ENCODE measurements at regions not wholly inside any gene's neighbourhood (a gene's known extent, or its start where the extent isn't known, plus 50 kb on each side); places are given as distances from the start of the nearest gene placed in this dataset.

DNA sequence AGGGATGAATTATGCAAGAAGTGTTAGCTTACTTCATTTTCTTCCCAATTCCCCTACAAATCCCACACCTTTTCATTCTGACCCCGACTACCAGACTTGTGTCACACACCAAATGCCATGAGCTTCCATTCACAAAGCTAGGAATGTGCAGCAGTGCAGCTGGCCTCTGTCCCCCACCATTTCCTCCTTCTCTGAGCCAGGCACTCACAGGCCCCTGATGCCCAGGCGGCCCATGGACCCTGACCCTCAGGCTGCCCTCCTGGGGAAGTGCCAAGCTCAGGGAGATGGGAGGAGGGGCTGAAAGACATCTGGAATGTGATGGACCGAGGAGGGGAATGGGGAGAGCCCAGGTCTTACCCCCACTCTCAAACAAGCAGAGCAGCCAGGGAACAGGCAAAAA is 67.0 kb upstream of the BCOR start:
- H3K9me3 Mint-ChIP-seq, result peaks cover 0 to 3% (median 0%) of the 10 kb centered on the region in 7 donors
- Histone ChIP-seq H3K4me3 (ENCODE audit: low read depth, low read length) (no peak overlapping the region), H3K4me1 (ENCODE audit: control insufficient read depth, insufficient read depth, low read length, poor library complexity, severe bottlenecking) (peaks cover 24% of the 10 kb centered on the region), H3K27ac (ENCODE audit: insufficient read depth, low read length, poor library complexity, severe bottlenecking) (no peak overlapping the region), H3K9me3 (ENCODE audit: control insufficient read depth in 2 of 2, low read length in 2 of 2) (no peaks in the 10 kb centered on the region), H3K27me3 (ENCODE audit: control insufficient read depth, insufficient read depth, low read length) (no peaks in the 10 kb centered on the region), H3K36me3 (ENCODE audit: control insufficient read depth, insufficient read depth, low read length) (no peaks in the 10 kb centered on the region)
- no peak overlapping the region for H3K27ac Mint-ChIP-seq
- peaks cover 0 to 38% (median 13%) of the 10 kb centered on the region in 4 donors for H3K4me1 Mint-ChIP-seq
- no peaks in the 10 kb centered on the region for H3K36me3 Mint-ChIP-seq
- H3K27me3 Mint-ChIP-seq, result peaks cover 5% of the 10 kb centered on the region
- DNase-seq (no peak), ATAC-seq (ENCODE audit: low read depth in 2 of 2) (no peak)
- H3K4me3 Mint-ChIP-seq, result peak overlapping the region in 1 of 4 donors; percentile 43

DNA sequence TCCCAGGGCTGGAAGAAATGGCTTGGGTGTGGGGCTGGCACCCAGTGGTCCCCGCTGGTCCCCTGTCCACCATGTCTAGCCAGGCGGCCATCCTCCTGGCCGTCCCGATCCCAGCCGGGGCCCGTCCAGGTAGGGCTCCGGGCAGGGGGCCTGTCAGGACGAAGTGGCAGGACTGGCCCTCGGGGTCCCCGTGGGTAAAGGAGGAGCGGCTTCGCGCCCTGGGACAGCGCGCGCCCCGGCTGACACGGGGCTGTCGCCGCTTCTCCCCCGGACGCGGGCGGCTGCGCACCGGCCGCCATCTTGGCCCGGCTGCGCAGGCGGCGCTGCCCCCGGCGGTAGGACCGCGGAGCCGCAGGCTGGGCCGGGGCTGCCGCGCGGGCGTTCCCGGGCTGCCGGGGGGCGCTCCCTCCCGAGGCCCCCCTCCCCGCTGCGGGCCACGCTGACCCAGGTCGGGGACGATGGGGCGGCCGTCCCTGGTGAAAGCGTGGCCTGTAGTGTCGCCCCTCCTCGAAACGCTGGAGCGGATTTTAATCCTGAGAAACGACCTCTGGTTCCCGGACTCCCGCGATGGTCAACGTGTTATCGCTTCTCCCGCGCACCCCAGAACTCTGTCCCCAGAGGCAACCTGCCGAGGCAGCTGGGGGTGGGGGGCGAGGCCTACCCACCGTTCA is 60.4 kb upstream of the BCOR start:
- Histone ChIP-seq H3K9me3 (ENCODE audit: control insufficient read depth in 2 of 2, low read length in 2 of 2) (no peaks in the 10 kb centered on the region), H3K4me3 (ENCODE audit: low read depth, low read length) (peak overlapping the region; percentile 35), H3K27me3 (ENCODE audit: control insufficient read depth, insufficient read depth, low read length) (no peaks in the 10 kb centered on the region), H3K27ac (ENCODE audit: insufficient read depth, low read length, poor library complexity, severe bottlenecking) (no peak overlapping the region), H3K36me3 (ENCODE audit: control insufficient read depth, insufficient read depth, low read length) (no peaks in the 10 kb centered on the region), H3K4me1 (ENCODE audit: control insufficient read depth, insufficient read depth, low read length, poor library complexity, severe bottlenecking) (peaks cover 17% of the 10 kb centered on the region)
- DNase-seq, result peak in 2 of 3 donors; percentile 42 to 50
- H3K27ac Mint-ChIP-seq, result peak overlapping the region in 2 of 3 donors; percentile 48 to 83
- ATAC-seq (ENCODE audit: low read depth in 2 of 2), result peak; percentile 62 to 65
- peak overlapping the region; percentile 82 to 89 (median 83) for H3K4me3 Mint-ChIP-seq
- H3K27me3 Mint-ChIP-seq, result peaks cover 5% of the 10 kb centered on the region
- no peaks in the 10 kb centered on the region for H3K36me3 Mint-ChIP-seq
- H3K9me3 Mint-ChIP-seq, result peaks cover 0 to 2% (median 0%) of the 10 kb centered on the region in 7 donors
- H3K4me1 Mint-ChIP-seq, result peaks cover 0 to 23% (median 6%) of the 10 kb centered on the region in 4 donors

DNA sequence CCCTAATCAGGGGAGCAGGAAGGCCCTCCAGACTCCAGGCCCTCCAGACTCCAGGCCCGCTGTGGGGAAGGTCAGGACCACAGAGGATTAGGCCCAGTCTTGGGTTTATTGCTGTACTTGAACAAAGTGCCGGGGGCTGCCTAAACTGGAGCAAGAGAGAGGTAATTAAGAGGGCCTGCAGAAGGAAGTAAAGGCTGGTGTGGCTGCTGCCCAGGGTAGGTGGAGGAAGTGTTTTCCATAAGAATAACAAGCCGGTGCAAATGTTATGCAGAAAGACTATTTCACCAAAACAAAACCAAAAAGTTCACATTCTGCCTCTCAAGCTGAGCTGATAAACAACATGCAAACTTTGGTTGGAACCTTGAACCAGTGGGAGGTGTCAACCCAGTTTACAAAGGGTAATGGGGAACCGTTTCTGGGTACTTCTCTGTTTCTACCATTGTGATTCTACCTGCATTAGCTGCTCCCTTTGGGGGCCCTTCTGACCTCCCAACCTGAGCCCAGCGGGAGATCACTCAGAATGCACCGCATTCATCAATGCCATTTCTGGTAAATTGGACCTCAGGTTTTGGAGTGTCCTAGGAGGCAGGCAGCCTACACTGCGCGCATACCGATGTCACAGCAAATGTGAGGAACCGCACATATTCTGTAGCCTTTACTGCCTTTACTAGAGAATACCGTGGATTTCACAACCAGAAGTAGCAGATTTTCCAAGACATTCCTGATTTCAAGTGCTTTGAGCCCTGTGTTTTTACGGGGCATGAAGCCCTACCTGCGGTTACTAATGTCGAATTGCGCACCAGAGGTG is 59.7 kb upstream of the BCOR start:
- Histone ChIP-seq H3K9me3 (ENCODE audit: control insufficient read depth in 2 of 2, low read length in 2 of 2) (no peaks in the 10 kb centered on the region), H3K27ac (ENCODE audit: insufficient read depth, low read length, poor library complexity, severe bottlenecking) (no peak overlapping the region), H3K4me3 (ENCODE audit: low read depth, low read length) (no peak overlapping the region), H3K4me1 (ENCODE audit: control insufficient read depth, insufficient read depth, low read length, poor library complexity, severe bottlenecking) (peaks cover 23% of the 10 kb centered on the region), H3K36me3 (ENCODE audit: control insufficient read depth, insufficient read depth, low read length) (no peaks in the 10 kb centered on the region), H3K27me3 (ENCODE audit: control insufficient read depth, insufficient read depth, low read length) (no peaks in the 10 kb centered on the region)
- DNase-seq (no peak), ATAC-seq (ENCODE audit: low read depth in 2 of 2) (no peak)
- H3K4me3 Mint-ChIP-seq, result peak overlapping the region; percentile 62 to 82 (median 64)
- peaks cover 0 to 23% (median 6%) of the 10 kb centered on the region in 4 donors for H3K4me1 Mint-ChIP-seq
- peaks cover 5% of the 10 kb centered on the region for H3K27me3 Mint-ChIP-seq
- H3K9me3 Mint-ChIP-seq, result peaks cover 0 to 2% (median 0%) of the 10 kb centered on the region in 7 donors
- peak overlapping the region in 1 of 3 donors; percentile 66 for H3K27ac Mint-ChIP-seq
- no peaks in the 10 kb centered on the region for H3K36me3 Mint-ChIP-seq

DNA sequence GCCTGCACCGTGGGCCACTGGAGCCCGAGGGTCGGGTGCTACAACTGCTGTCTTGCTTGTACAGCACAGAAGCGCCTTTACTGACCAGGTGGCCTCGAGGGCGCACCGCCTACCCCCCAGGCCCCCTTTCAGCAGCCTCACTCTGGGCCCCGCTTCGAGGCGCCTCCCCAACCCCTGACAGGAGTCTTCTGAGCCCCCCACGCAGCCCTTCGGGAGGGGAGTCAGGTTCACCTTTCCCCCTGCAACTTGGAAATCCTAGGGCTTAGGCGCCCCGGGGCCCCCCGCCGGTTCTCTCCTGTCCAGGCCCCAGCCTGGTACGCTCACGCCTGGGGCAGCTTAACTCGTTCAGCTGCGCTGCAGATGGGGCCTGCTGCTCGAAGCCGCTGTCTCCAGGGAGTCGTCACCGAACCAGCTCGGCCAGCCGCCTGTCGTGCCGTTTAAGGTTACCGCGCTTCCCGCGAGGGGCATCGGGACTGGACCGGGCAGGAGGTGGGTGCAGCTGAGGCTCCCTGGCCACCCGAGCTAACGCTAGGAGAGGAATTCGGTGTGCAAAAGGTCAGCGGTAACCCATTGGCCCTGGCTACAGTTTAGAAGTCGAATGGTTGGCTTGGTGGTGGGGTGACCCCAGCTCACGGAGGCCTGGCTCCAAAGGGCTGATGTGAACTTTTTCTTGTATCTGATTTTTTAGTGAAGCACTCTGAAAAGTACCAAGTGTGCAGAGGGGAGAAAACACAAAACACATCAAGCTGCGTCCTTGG is 58.9 kb upstream of the BCOR start:
- Mint-ChIP-seq H3K36me3 (no peaks in the 10 kb centered on the region), H3K27ac (no peak overlapping the region), H3K4me1 (peaks cover 0 to 26% (median 6%) of the 10 kb centered on the region in 4 donors), H3K27me3 (peaks cover 5% of the 10 kb centered on the region), H3K4me3 (peak overlapping the region; percentile 62 to 82 (median 64)), H3K9me3 (peaks cover 0 to 1% (median 0%) of the 10 kb centered on the region in 7 donors)
- Histone ChIP-seq H3K4me3 (ENCODE audit: low read depth, low read length) (no peak overlapping the region), H3K4me1 (ENCODE audit: control insufficient read depth, insufficient read depth, low read length, poor library complexity, severe bottlenecking) (peaks cover 27% of the 10 kb centered on the region), H3K36me3 (ENCODE audit: control insufficient read depth, insufficient read depth, low read length) (no peaks in the 10 kb centered on the region), H3K27ac (ENCODE audit: insufficient read depth, low read length, poor library complexity, severe bottlenecking) (no peak overlapping the region), H3K9me3 (ENCODE audit: control insufficient read depth in 2 of 2, low read length in 2 of 2) (no peaks in the 10 kb centered on the region), H3K27me3 (ENCODE audit: control insufficient read depth, insufficient read depth, low read length) (no peaks in the 10 kb centered on the region)
- ATAC-seq (ENCODE audit: low read depth in 2 of 2) (no peak), DNase-seq (no peak)

DNA sequence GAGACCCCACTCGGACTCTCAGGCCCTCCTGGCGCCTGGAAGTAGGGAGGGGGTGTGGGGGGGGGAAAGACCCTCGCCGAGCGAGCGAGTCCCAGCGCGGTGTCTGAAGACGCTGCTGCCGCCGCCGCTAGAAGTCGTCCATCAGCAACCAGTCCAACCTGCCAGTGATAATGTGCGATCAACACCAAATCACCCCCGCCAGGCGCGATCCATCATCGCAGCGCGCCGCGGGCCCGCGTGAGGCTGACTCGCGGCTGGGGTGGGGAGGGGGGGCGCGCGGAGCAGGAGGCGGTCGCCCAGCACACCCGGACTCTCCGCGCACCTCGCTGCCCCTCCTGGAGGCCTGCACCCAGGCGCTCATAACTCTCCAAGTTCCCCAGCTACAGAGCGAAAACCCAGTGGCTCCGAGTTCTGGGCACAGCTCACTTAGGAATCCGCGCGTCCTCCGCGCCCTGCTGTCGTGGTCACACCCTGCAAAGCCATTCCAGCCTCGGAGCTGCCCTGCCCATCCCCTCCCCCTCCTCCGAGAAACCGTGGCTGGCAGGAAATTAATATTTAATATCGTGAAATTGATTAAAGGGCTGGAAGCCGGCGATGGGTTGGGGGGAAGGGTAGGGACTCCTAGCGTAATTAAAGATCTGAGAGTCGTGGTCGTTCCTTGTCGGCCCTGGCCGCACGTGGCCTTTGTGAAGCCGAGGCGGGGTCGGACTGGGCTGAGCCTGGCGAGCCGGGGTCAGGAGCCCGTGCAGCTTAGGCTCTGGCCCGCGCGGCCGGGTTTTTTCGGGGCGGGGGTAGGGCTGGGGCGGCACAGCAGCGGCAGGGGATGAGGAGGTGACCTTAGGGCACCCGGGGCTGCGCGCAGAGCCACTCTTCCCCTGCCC is 58.1 kb upstream of the BCOR start:
- peak overlapping the region in 3 of 4 donors; percentile 82 to 91 (median 88) for H3K4me3 Mint-ChIP-seq
- H3K27me3 Mint-ChIP-seq, result peaks cover 5% of the 10 kb centered on the region
- no peak overlapping the region for H3K27ac ChIP-seq (ENCODE audit: insufficient read depth, low read length, poor library complexity, severe bottlenecking)
- H3K4me1 ChIP-seq (ENCODE audit: control insufficient read depth, insufficient read depth, low read length, poor library complexity, severe bottlenecking), result peaks cover 27% of the 10 kb centered on the region
- no peaks in the 10 kb centered on the region for H3K36me3 Mint-ChIP-seq
- no peaks in the 10 kb centered on the region for H3K9me3 ChIP-seq (ENCODE audit: control insufficient read depth in 2 of 2, low read length in 2 of 2)
- no peak overlapping the region for H3K4me3 ChIP-seq (ENCODE audit: low read depth, low read length)
- H3K36me3 ChIP-seq (ENCODE audit: control insufficient read depth, insufficient read depth, low read length), result no peaks in the 10 kb centered on the region
- H3K4me1 Mint-ChIP-seq, result peaks cover 0 to 26% (median 6%) of the 10 kb centered on the region in 4 donors
- peak in 1 of 3 donors; percentile 33 for DNase-seq
- ATAC-seq (ENCODE audit: low read depth in 2 of 2), result no peak
- H3K9me3 Mint-ChIP-seq, result peaks cover 0 to 1% (median 0%) of the 10 kb centered on the region in 7 donors
- no peak overlapping the region for H3K27ac Mint-ChIP-seq
- no peaks in the 10 kb centered on the region for H3K27me3 ChIP-seq (ENCODE audit: control insufficient read depth, insufficient read depth, low read length)

DNA sequence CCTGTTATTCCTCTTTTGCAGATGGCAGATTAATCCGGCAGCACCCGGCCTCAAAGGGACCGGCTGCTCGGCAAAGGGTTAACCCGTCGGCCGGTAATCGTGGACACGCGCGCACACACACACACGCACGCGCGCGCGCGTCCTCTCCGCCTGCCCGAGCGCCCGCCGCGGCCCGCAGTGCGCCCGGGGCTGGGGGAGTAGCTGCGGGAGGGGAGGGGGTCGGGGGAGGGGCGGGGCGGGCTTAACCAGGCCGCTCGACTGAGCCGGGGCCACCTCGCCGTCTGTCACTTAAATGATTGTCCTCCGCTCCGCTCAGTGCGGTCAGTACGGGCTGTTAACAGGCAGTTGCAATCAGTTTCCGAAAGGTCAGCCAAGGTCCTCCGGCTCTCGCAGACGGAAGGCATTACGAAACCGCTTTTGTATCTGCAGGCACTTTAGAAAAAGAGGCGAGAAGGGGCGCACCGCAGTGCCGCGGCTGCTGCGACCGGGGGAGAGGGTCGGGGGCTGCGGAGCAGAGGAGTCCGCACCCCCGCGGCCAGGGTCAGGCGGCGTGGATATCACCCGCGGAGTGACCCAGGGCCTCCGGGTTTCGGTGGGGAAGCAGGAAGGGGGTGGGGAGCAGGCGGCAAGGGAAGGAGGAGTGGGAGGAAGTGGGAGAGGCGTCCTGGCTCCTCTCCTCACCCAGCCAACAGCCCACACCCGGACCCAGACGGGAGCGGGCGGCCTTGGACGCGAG is 57.3 kb upstream of the BCOR start:
- Histone ChIP-seq H3K9me3 (ENCODE audit: control insufficient read depth in 2 of 2, low read length in 2 of 2) (no peaks in the 10 kb centered on the region), H3K36me3 (ENCODE audit: control insufficient read depth, insufficient read depth, low read length) (no peaks in the 10 kb centered on the region), H3K27ac (ENCODE audit: insufficient read depth, low read length, poor library complexity, severe bottlenecking) (no peak overlapping the region), H3K4me1 (ENCODE audit: control insufficient read depth, insufficient read depth, low read length, poor library complexity, severe bottlenecking) (peaks cover 27% of the 10 kb centered on the region), H3K4me3 (ENCODE audit: low read depth, low read length) (peak overlapping the region; percentile 41), H3K27me3 (ENCODE audit: control insufficient read depth, insufficient read depth, low read length) (no peaks in the 10 kb centered on the region)
- DNase-seq (peak in 1 of 3 donors; percentile 21), ATAC-seq (ENCODE audit: low read depth in 2 of 2) (no peak)
- Mint-ChIP-seq H3K27ac (no peak overlapping the region), H3K4me3 (peak overlapping the region; percentile 65 to 91 (median 85)), H3K36me3 (no peaks in the 10 kb centered on the region), H3K27me3 (peaks cover 5% of the 10 kb centered on the region), H3K9me3 (peaks cover 0 to 1% (median 0%) of the 10 kb centered on the region in 7 donors), H3K4me1 (peaks cover 0 to 29% (median 6%) of the 10 kb centered on the region in 4 donors)

Measured in CD4-positive, CD25-positive, alpha-beta regulatory T cell (primary cell).